K562 (cell line): ENCODE measurements at regions not wholly inside any gene's neighbourhood (a gene's known extent, or its start where the extent isn't known, plus 50 kb on each side); places are given as distances from the start of the nearest gene placed in this dataset.
"Not testable (repeated sequence)": the region's sequence is repeated elsewhere in the genome, so short reads cannot be mapped to it uniquely, and the experiment has no call there.

ENCODE experiments used
- ATAC-seq: fragments of 200-7000 bp; cut with Tn5 transposase; 3 replicates; pipeline ENCODE4 v1.9.1; 2020; ENCODE audit warnings: moderate library complexity
- BruUV-seq: library from RNA; stranded (reverse); fragments of 400-500 nt; replicated peaks from 2 replicates; lab custom pipeline; 2021; lab: Mats Ljungman, UMichigan
- CTCF ChIA-PET: fragments of 300-600 bp; formaldehyde crosslinking; extraction: SDS; loops from one replicate; lab custom pipeline; 2021; ENCODE audit warnings: low intra/inter-chr PET ratio; lab: Yijun Ruan, JAX
- POLR2A ChIA-PET: fragments of 300-600, 350-650 bp; sonication (Branson Sonifier 250); formaldehyde crosslinking; extraction: SDS; loops from one replicate; lab custom pipeline; 2021; ENCODE audit warnings: antibody characterized with exemption, inconsistent platforms; lab: Yijun Ruan, JAX
- DNase-seq, 4 experiments: peaks; one replicate each; pipeline versions ENCODE4 v3.0.0 to v3.0.0-alpha.2; 2011 to 2018; ENCODE audit warnings: low spot score in 3 of 4, mixed read lengths in 3 of 4; ENCODE audit errors: extremely low read depth in 1 of 4
- FAIRE-seq: peaks from 2 replicates; lab custom pipeline; 2011; peaks lifted over from hg19 to GRCh38; lab: Jason Lieb, UNC
- H2AFZ ChIP-seq: 2 replicates; pipeline ENCODE4 v1.6.0; 2011; ENCODE audit warnings: low read depth, low read length, control low read depth, inconsistent platforms
- H3K27ac ChIP-seq: fragments of 200-600 bp; 3 replicates; pipeline ENCODE4 v1.8.0; 2011; ENCODE audit warnings: low read depth, mild to moderate bottlenecking, control low read depth, inconsistent platforms, low read length, moderate library complexity, mixed read lengths; ENCODE audit errors: extremely low read depth
- H3K27me3 ChIP-seq, 2 experiments: fragments of 300-600 bp in 1 of 2; 2 replicates in 1 of 2; 3 replicates in 1 of 2; pipeline versions ENCODE4 v1.6.0 to v1.8.0; 2011; ENCODE audit warnings: inconsistent platforms in 2 of 2, low read length in 2 of 2, mild to moderate bottlenecking in 1 of 2, mixed read lengths in 1 of 2, moderate library complexity in 1 of 2; ENCODE audit not compliant: control insufficient read depth in 2 of 2, insufficient read depth in 2 of 2
- H3K36me3 ChIP-seq: fragments of 300-600 bp; 3 replicates; pipeline ENCODE4 v1.8.0; 2011; ENCODE audit warnings: mild to moderate bottlenecking, low read length, inconsistent platforms; ENCODE audit not compliant: control insufficient read depth, insufficient read depth
- H3K4me1 ChIP-seq, 2 experiments: fragments of 200-600 bp in 1 of 2; replicated peaks in 1 of 2; 2 replicates in 1 of 2; 3 replicates in 1 of 2; pipeline versions ENCODE4 v1.5.1 to v1.8.0; 2011; ENCODE audit warnings: inconsistent platforms in 2 of 2, low read length in 2 of 2, mild to moderate bottlenecking in 1 of 2, mixed read lengths in 1 of 2, moderate library complexity in 1 of 2; ENCODE audit not compliant: control insufficient read depth in 2 of 2, insufficient read depth in 2 of 2
- H3K4me2 ChIP-seq: 2 replicates; pipeline ENCODE4 v1.6.1; 2011; ENCODE audit warnings: low read length, control low read depth, inconsistent platforms, mixed read lengths; ENCODE audit not compliant: insufficient read depth
- H3K4me3 ChIP-seq: fragments of 200-600 bp; sonication (generic), shearing (Covaris generic); 2 replicates; pipeline ENCODE4 v1.5.1; 2016; ENCODE audit warnings: control low read depth, inconsistent platforms
- H3K79me2 ChIP-seq: fragments of 200-600 bp; 3 replicates; pipeline ENCODE4 v1.8.0; 2011; ENCODE audit warnings: low read length, inconsistent platforms; ENCODE audit not compliant: control insufficient read depth, insufficient read depth
- H3K9ac ChIP-seq, 2 experiments: 2 replicates each; pipeline versions ENCODE4 v1.6.0 to v1.6.1; 2011; ENCODE audit warnings: low read depth in 2 of 2, low read length in 2 of 2, control low read depth in 1 of 2, inconsistent platforms in 1 of 2, mild to moderate bottlenecking in 1 of 2, mixed read lengths in 1 of 2; ENCODE audit not compliant: insufficient read depth in 1 of 2
- H3K9me1 ChIP-seq: one replicate; pipeline ENCODE4 v1.6.0; 2011; ENCODE audit warnings: inconsistent platforms, mild to moderate bottlenecking, low read length, moderate library complexity; ENCODE audit not compliant: control insufficient read depth, insufficient read depth
- H3K9me3 ChIP-seq: replicated peaks from 2 replicates; pipeline ENCODE4 v1.5.1; 2011; ENCODE audit warnings: low read depth, low read length, inconsistent platforms; ENCODE audit not compliant: control insufficient read depth, insufficient read depth
- H4K20me1 ChIP-seq: replicated peaks from 2 replicates; pipeline ENCODE4 v1.6.1; 2011; ENCODE audit warnings: low read length, inconsistent platforms, mixed read lengths; ENCODE audit not compliant: control insufficient read depth, insufficient read depth
- ARNT ChIP-seq, 2 experiments: fragments of 450-650 bp; IDR thresholded peaks; 2 replicates each; pipeline ENCODE4 v1.6.1; 2016; ENCODE audit warnings: mild to moderate bottlenecking in 1 of 2
- CREB3L1 ChIP-seq: fragments of 450-650 bp; IDR thresholded peaks from 2 replicates; pipeline ENCODE4 v1.6.1; 2014; ENCODE audit warnings: low read depth, mild to moderate bottlenecking, moderate library complexity, borderline replicate concordance
- CREM ChIP-seq: IDR thresholded peaks from 2 replicates; pipeline ENCODE4 v1.6.1; 2014; ENCODE audit warnings: antibody characterized with exemption, low read depth
- E2F6 ChIP-seq, 2 experiments: IDR thresholded peaks; 2 replicates each; pipeline ENCODE4 v1.6.1; 2011; ENCODE audit warnings: borderline replicate concordance in 1 of 2, control low read depth in 1 of 2, low read depth in 1 of 2, low read length in 1 of 2, mild to moderate bottlenecking in 1 of 2, mixed read lengths in 1 of 2, moderate library complexity in 1 of 2; ENCODE audit not compliant: insufficient read depth in 1 of 2, insufficient read length in 1 of 2, poor library complexity in 1 of 2, severe bottlenecking in 1 of 2; ENCODE audit errors: extremely low read depth in 1 of 2
- FOXK2 ChIP-seq, 2 experiments: fragments of 450-650 bp; IDR thresholded peaks in 1 of 2; conservative IDR thresholded peaks in 1 of 2; 2 replicates each; pipeline ENCODE4 v1.6.1; 2016; ENCODE audit warnings: low read depth in 2 of 2, mild to moderate bottlenecking in 1 of 2
- HDAC2 ChIP-seq: fragments of 450-650 bp; IDR thresholded peaks from 2 replicates; pipeline ENCODE4 v1.6.1; 2016; ENCODE audit warnings: mild to moderate bottlenecking
- PHF8 ChIP-seq: fragments of 200-600 bp; sonication (generic); IDR thresholded peaks from 2 replicates; pipeline ENCODE4 v1.6.1; 2012; ENCODE audit warnings: mixed run types, mild to moderate bottlenecking, inconsistent platforms, low read length, moderate library complexity, borderline replicate concordance
- PTBP1 ChIP-seq: fragments of 200-400 bp; formaldehyde crosslinking; IDR thresholded peaks from 2 replicates; pipeline ENCODE4 v1.6.1; 2017; ENCODE audit warnings: low read depth, low read length
- TBL1XR1 ChIP-seq, 2 experiments: IDR thresholded peaks; 2 replicates each; pipeline ENCODE4 v1.6.1; 2012; ENCODE audit warnings: improper control_type of control experiment in 2 of 2, low read length in 2 of 2, mild to moderate bottlenecking in 1 of 2
- TRIM24 ChIP-seq, 2 experiments: fragments of 450-650 bp; IDR thresholded peaks; 2 replicates each; pipeline ENCODE4 v1.6.1; 2016
- ZBED1 ChIP-seq: IDR thresholded peaks from 2 replicates; pipeline ENCODE4 v1.6.1; 2014
- ZNF431 ChIP-seq: sonication (generic); formaldehyde crosslinking; IDR thresholded peaks from 2 replicates; pipeline ENCODE4 v1.8.0; 2022; ENCODE audit warnings: mild to moderate bottlenecking, missing genetic modification reagents
- WGBS: fragments of 100-300 bp; shearing (Covaris generic); methylation state at CpG from one replicate; pipeline ENCODE4 v1.1.6; 2016; ENCODE audit warnings: low coverage, mixed read lengths; ENCODE audit not compliant: insufficient coverage; ENCODE audit errors: missing lambda C conversion rate; 5-methylcytosine and 5-hydroxymethylcytosine counted together
- in situ Hi-C: fragments of 300-500 bp; cut with MboI; formaldehyde crosslinking; loops from 4 replicates; pipeline ENCODE4 v1.15.0; 2018; ENCODE audit warnings: inconsistent platforms, mixed read lengths
- intact Hi-C: fragments of 100-400 bp; cut with micrococcal nuclease; formaldehyde crosslinking; loops from 2 replicates; pipeline ENCODE4 v1.14.2; 2022
- TF ChIP-seq, protein P1 (sequence below): sonication (generic); formaldehyde crosslinking; IDR thresholded peaks from 2 replicates; pipeline ENCODE4 v1.8.1; 2023; ENCODE audit warnings: mild to moderate bottlenecking, missing genetic modification reagents

DNA sequence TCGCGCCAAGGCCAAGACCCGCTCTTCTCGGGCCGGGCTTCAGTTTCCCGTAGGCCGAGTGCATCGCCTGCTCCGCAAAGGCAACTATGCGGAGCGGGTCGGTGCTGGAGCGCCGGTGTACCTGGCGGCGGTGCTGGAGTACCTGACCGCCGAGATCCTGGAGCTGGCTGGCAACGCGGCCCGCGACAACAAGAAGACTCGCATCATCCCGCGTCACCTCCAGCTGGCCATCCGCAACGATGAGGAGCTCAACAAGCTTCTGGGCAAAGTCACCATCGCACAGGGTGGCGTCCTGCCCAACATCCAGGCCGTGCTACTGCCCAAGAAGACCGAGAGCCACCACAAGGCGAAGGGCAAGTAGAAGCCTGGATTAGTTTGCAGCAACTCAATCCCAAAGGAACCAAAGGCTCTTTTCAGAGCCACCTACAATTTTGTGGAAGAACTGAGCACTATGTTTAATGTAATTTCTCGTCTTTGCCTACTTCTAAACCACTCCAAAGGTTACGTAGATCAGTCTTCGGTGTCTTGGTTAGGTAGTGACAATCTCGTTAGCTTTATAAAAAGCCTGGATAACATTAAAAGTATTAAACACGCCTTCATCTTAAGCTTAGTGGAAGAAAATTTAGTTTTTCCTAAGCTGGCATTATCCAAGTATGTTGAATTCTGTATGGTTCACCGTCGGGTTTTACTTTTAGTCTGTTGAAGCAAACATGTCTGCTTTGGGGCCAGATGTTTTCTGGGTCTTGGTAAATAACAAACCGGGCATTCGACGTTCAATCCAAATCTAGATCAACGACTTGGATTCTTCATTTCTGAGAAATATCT lies 103.7 kb downstream of the OR2B2 start (continued):
- TF ChIP-seq CREB3L1 (0 out of 2 replicates have a peak, but pooled peaks have one; percentile 42), PHF8 (peak; percentile 41; the same call in 1 of the 2 replicates), ARNT (IDR thresholded peaks at IDR 0.05) (peak in 1 of 2 experiments; percentile 49; a peak in 2 of 4 replicates)

DNA sequence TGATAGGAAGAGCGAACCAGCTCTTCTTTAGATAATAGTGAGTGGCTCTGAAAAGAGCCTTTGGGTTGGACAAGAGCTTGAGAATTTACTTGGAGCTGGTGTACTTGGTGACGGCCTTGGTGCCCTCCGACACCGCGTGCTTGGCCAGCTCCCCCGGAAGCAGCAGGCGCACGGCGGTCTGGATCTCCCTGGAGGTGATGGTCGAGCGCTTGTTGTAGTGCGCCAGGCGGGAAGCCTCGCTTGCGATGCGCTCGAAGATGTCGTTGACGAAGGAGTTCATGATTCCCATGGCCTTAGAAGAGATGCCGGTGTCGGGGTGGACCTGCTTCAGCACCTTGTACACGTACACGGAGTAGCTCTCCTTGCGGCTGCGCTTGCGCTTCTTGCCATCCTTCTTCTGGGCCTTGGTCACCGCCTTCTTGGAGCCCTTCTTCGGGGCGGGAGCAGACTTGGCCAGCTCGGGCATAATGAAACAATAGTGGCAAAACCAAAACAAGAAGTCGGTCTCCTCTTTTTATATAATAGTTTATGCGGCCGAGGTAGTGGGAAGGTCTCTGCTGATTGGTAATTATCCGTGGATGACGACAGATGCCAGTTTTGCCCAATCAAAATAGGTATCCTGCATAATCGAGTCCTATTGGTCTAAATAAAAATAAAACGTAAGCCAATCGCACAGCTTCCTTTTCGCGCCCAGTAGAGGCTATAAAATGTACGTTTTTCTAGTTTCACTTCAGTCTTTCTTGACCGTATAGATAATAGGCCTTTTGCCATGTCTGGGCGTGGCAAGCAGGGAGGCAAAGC lies 104.6 kb downstream of the OR2B2 start:
- H3K9me1 ChIP-seq, H3K27me3 ChIP-seq, H4K20me1 ChIP-seq, H3K9me3 ChIP-seq: not testable (repeated sequence)
- Histone ChIP-seq H3K27ac (peak overlapping the region; percentile 88), H3K4me3 (peak overlapping the region; percentile 71), H2AFZ (peak overlapping the region; percentile 51), H3K9ac (peak overlapping the region; percentile 87 to 93), H3K4me2 (peak overlapping the region; percentile 98), H3K79me2 (peaks cover 68% of the 10 kb centered on the region), H3K36me3 (peaks cover 17% of the 10 kb centered on the region), H3K4me1 (peaks cover 5 to 19% of the 10 kb centered on the region in 2 experiments; a peak in 4 of 5 replicates)
- in situ Hi-C loops (loop anchor here (5.0 to 25.0 kb wide), 2 partner anchors 85 to 1595 kb away; a partner anchor contains a TSS), intact Hi-C loops (loop anchor here (1.0 to 5.0 kb wide), 4 partner anchors 86 to 675 kb away; partner anchors contain the start of gene ZSCAN31)
- under 1% methylated on average over 43 of the region's 43 CpGs for WGBS
- CTCF ChIA-PET, result interaction anchor here (1.0 kb wide), 1 partner anchor 620 kb away, joined by 3 read pairs; no protein-coding TSS in a partner anchor
- FAIRE-seq, result peak; percentile 88
- POLR2A ChIA-PET, result interaction anchor here (0.5 to 9.3 kb wide), 46 partner anchors 9 to 1675 kb away, joined by 3 to 481 read pairs (median 4); a partner anchor contains a TSS
- TSS peak; percentile 90 for BruUV-seq
- peak; percentile 68 to 97 (median 85) for DNase-seq
- ATAC-seq, result peak; percentile 66
- 0 out of 2 replicates have a peak, but pooled peaks have one; percentile 24 for TF ChIP-seq PTBP1
- TF ChIP-seq E2F6 (IDR thresholded peaks at IDR 0.05; ENCODE audit: borderline replicate concordance in 1 of 2, extremely low read depth in 1 of 2, insufficient read depth in 1 of 2, insufficient read length in 1 of 2, low read depth in 1 of 2, low read length in 1 of 2, poor library complexity in 1 of 2, severe bottlenecking in 1 of 2), result peak in 1 of 2 experiments; percentile 80
- TF ChIP-seq, protein P1, sequence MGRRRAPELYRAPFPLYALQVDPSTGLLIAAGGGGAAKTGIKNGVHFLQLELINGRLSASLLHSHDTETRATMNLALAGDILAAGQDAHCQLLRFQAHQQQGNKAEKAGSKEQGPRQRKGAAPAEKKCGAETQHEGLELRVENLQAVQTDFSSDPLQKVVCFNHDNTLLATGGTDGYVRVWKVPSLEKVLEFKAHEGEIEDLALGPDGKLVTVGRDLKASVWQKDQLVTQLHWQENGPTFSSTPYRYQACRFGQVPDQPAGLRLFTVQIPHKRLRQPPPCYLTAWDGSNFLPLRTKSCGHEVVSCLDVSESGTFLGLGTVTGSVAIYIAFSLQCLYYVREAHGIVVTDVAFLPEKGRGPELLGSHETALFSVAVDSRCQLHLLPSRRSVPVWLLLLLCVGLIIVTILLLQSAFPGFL (CRISPR knock-in tag), result 0 out of 2 replicates have a peak, but pooled peaks have one; percentile 71
- peak; percentile 39; a peak in 1 of 4 replicates for TF ChIP-seq TBL1XR1 (IDR thresholded peaks at IDR 0.05; ENCODE audit: low read length in 2 of 2)
- peak; percentile 85 for TF ChIP-seq CREM
- 0 out of 4 replicates have a peak, but pooled peaks have one; percentile 10 to 28 for TF ChIP-seq TRIM24 (IDR thresholded peaks at IDR 0.05)
- peak; percentile 65 to 69; a peak in 3 of 4 replicates for TF ChIP-seq FOXK2 (conservative IDR thresholded peaks at IDR 0.05 in 1 of 2, IDR thresholded peaks at IDR 0.05 in 1 of 2; ENCODE audit: low read depth in 2 of 2)
- TF ChIP-seq HDAC2, result peak; percentile 55; the same call in 1 of the 2 replicates
- TF ChIP-seq ZBED1, result peak; percentile 77; the same call in 1 of the 2 replicates
- TF ChIP-seq ZNF431 (CRISPR knock-in tag), result peak; percentile 9; the same call in 1 of the 2 replicates
